ENCODE measurements at regions not wholly inside any gene's neighbourhood (a gene's known extent, or its start where the extent isn't known, plus 50 kb on each side); places are given as distances from the start of the nearest gene placed in this dataset.

DNA sequence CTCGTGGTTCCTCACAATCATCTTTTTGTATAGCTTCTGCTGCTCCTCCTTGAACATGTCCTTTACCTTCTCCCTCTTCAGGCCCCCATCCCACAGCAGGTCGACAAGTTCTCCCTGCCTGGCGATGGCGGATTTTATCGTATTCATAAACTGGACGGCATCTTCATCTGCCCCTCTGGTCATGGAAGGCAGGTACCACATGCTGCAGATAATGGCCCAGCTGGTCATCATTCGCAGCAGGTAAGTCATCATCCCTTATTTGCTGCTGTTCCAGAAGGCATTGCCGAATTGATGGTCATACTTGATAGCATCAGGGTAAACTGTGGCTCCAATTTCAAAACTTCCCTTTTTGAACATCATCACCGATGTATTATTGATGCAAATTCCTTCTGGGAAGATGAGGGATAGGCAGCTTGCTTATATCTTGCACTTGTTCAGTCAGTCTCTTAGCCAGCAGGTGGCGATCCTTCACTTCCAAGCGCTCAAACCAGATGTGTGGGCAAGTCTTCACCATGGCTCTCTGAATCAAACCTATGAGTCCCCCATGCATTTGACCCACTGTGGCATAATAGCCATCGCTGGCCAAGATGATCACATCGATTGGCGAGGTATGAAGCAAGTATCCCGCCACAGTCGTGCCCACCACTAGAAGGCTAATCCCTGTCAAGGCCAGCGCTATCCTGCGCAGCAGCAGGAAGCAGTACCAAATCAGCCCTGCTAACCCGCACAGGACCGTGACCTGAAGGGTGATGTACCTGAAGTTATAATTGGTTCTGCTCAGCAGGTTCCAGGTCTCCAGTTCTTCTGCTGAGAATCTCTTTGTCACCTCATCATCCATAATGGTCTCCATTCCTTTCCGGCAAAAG is 381.5 kb upstream of the STXBP6 start:
- TF ChIP-seq, protein P1, sequence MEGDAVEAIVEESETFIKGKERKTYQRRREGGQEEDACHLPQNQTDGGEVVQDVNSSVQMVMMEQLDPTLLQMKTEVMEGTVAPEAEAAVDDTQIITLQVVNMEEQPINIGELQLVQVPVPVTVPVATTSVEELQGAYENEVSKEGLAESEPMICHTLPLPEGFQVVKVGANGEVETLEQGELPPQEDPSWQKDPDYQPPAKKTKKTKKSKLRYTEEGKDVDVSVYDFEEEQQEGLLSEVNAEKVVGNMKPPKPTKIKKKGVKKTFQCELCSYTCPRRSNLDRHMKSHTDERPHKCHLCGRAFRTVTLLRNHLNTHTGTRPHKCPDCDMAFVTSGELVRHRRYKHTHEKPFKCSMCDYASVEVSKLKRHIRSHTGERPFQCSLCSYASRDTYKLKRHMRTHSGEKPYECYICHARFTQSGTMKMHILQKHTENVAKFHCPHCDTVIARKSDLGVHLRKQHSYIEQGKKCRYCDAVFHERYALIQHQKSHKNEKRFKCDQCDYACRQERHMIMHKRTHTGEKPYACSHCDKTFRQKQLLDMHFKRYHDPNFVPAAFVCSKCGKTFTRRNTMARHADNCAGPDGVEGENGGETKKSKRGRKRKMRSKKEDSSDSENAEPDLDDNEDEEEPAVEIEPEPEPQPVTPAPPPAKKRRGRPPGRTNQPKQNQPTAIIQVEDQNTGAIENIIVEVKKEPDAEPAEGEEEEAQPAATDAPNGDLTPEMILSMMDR (IDR thresholded peaks at IDR 0.05), result no peak
- TF ChIP-seq POLR2A (IDR thresholded peaks at IDR 0.05), result no peak
- no peak for TF ChIP-seq POLR2AphosphoS5 (IDR thresholded peaks at IDR 0.05)

All from suprapubic skin (tissue), 4 donors.